ENCODE measurements at regions not wholly inside any gene's neighbourhood (a gene's known extent, or its start where the extent isn't known, plus 50 kb on each side); places are given as distances from the start of the nearest gene placed in this dataset.

DNA sequence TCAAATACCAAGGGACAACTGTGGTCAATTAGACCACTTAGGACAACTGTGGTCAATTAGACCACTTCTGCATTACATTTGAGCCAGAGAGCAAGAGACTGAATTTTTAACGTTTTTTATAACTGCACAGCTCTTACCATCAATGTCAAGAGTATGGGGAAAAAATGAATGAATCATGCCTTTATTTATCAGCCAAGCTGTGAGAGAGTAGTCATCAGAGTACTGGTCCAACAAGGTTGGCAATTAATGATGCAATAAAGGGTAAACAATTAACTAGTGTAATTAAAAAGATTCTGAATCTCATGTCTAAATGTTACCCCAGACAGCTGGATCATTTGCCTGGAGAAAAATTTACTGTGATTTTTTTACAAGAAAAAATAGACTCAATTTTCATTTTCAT is 381.1 kb downstream of the LIG4 start:
- TF ChIP-seq EZH2 (IDR thresholded peaks at IDR 0.05; ENCODE audit: borderline replicate concordance, low read depth, low read length, poor library complexity, severe bottlenecking), result no peak
- TF ChIP-seq, protein P1, sequence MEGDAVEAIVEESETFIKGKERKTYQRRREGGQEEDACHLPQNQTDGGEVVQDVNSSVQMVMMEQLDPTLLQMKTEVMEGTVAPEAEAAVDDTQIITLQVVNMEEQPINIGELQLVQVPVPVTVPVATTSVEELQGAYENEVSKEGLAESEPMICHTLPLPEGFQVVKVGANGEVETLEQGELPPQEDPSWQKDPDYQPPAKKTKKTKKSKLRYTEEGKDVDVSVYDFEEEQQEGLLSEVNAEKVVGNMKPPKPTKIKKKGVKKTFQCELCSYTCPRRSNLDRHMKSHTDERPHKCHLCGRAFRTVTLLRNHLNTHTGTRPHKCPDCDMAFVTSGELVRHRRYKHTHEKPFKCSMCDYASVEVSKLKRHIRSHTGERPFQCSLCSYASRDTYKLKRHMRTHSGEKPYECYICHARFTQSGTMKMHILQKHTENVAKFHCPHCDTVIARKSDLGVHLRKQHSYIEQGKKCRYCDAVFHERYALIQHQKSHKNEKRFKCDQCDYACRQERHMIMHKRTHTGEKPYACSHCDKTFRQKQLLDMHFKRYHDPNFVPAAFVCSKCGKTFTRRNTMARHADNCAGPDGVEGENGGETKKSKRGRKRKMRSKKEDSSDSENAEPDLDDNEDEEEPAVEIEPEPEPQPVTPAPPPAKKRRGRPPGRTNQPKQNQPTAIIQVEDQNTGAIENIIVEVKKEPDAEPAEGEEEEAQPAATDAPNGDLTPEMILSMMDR (conservative IDR thresholded peaks at IDR 0.05; ENCODE audit: low read depth, low read length), result no peak

Data from A673 (cell line).